ENCODE measurements at regions not wholly inside any gene's neighbourhood (a gene's known extent, or its start where the extent isn't known, plus 50 kb on each side); places are given as distances from the start of the nearest gene placed in this dataset.

DNA sequence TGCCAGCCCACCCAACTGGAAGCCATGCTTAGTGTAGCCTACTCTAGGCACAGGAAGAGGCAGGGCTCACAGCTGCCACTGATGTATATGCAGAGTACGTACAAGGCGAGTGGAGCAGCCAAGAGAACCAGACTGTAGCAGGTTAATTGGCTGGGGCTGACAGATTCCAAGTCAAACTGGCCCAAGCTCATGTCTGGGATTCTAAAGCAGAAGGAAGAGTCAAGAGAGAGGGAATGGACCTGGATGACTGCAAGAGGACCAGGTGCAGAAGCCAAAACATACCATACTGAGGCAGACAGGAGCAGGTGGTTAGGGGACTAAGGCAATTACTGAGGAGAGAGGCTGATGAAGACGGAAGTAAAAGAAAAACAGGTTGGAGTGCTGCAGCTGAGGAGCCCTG lies 51.3 kb upstream of the LRRN2 start:
- H3K27me3 ChIP-seq (ENCODE audit: control insufficient read depth, insufficient read depth, low read length): 0 out of 2 replicates have a peak, but pooled peaks cover 2% of the 10 kb centered on the region
- H3K36me3 ChIP-seq (ENCODE audit: control insufficient read depth, insufficient read depth, low read length): no peaks in the 10 kb centered on the region
- H3K27ac ChIP-seq (ENCODE audit: low read depth, low read length): no peak overlapping the region
- H3K9ac ChIP-seq (ENCODE audit: low read depth, low read length): no peak overlapping the region
- peaks cover 2% of the 10 kb centered on the region; the same call in 1 of the 2 replicates for H3K4me1 ChIP-seq (ENCODE audit: control insufficient read depth, insufficient read depth, low read length)
- no peak overlapping the region for H3K4me3 ChIP-seq (ENCODE audit: low read depth, low read length)
- no peaks in the 10 kb centered on the region; the same call in 1 of the 2 replicates for H3K9me3 ChIP-seq (ENCODE audit: control insufficient read depth, insufficient read depth, low read length)

DNA sequence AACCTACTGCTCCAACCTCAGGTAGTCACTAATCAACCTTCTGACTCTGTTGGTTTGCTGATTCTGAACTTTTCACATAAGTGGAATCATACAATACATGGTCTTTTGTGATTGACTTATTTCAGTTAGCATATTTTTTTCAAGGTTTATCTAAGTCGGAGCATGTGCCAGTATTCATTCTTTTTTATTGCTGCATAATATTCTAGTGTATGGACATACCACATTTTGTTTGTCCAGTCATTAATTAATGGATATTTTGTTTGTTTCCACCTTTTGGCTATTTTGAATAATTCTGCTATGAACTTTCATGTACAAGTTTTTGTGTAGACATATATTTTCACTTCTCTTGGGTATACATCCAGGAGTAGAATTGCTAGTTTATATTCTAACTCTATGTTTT lies 53.0 kb upstream of the LRRN2 start:
- no peak overlapping the region for H3K9ac ChIP-seq (ENCODE audit: low read depth, low read length)
- H3K27ac ChIP-seq (ENCODE audit: low read depth, low read length): no peak overlapping the region
- H3K4me3 ChIP-seq (ENCODE audit: low read depth, low read length): no peak overlapping the region
- no peaks in the 10 kb centered on the region for H3K4me1 ChIP-seq (ENCODE audit: control insufficient read depth, insufficient read depth, low read length)
- no peaks in the 10 kb centered on the region; the same call in 1 of the 2 replicates for H3K9me3 ChIP-seq (ENCODE audit: control insufficient read depth, insufficient read depth, low read length)
- H3K27me3 ChIP-seq (ENCODE audit: control insufficient read depth, insufficient read depth, low read length): no peaks in the 10 kb centered on the region
- H3K36me3 ChIP-seq (ENCODE audit: control insufficient read depth, insufficient read depth, low read length): no peaks in the 10 kb centered on the region

DNA sequence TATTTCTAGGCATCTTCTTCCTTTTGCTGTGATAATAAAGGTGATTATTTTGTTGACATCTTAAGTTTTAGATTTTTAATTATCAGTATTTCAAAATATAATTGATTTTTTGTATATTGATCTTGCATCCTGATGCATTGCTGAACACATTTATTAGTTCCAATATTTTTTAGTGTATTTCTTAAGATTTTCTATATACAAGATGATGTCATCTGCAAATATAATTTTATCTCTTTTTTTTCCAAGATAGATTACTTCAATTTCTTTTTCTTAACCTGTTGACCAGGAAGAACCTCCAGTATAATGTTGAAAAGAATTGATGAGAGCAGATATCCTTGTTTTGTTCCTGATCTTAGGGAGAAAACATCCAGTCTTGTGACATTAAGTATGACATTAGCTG lies 54.8 kb upstream of the LRRN2 start:
- Histone ChIP-seq H3K27me3 (ENCODE audit: control insufficient read depth, insufficient read depth, low read length) (no peaks in the 10 kb centered on the region), H3K27ac (ENCODE audit: low read depth, low read length) (no peak overlapping the region), H3K9me3 (ENCODE audit: control insufficient read depth, insufficient read depth, low read length) (no peaks in the 10 kb centered on the region; the same call in 1 of the 2 replicates), H3K9ac (ENCODE audit: low read depth, low read length) (no peak overlapping the region), H3K4me1 (ENCODE audit: control insufficient read depth, insufficient read depth, low read length) (no peaks in the 10 kb centered on the region), H3K4me3 (ENCODE audit: low read depth, low read length) (no peak overlapping the region), H3K36me3 (ENCODE audit: control insufficient read depth, insufficient read depth, low read length) (no peaks in the 10 kb centered on the region)

DNA sequence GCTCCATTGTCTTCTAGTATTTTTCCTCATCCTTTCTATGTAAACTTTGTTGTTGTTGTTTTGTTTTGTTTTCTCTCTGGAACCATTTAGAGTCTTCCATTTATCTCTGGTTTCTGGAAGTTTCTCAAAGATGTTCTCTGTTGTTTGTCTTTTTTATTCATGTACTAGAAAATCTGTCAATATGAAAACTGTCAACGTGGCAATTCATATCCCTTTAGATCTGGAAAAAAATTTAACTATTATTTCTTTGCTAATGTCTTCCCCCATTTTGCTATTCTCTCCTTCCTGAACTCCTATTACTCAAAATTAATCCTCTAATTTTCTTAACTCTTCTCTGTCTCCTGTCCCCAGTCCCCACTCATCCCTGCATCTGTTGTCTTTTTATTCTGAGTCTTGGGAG lies 55.9 kb upstream of the LRRN2 start:
- Histone ChIP-seq H3K9ac (ENCODE audit: low read depth, low read length) (no peak overlapping the region), H3K36me3 (ENCODE audit: control insufficient read depth, insufficient read depth, low read length) (no peaks in the 10 kb centered on the region), H3K4me3 (ENCODE audit: low read depth, low read length) (no peak overlapping the region), H3K27ac (ENCODE audit: low read depth, low read length) (no peak overlapping the region), H3K9me3 (ENCODE audit: control insufficient read depth, insufficient read depth, low read length) (no peaks in the 10 kb centered on the region; the same call in 1 of the 2 replicates), H3K27me3 (ENCODE audit: control insufficient read depth, insufficient read depth, low read length) (no peaks in the 10 kb centered on the region), H3K4me1 (ENCODE audit: control insufficient read depth, insufficient read depth, low read length) (no peaks in the 10 kb centered on the region)

DNA sequence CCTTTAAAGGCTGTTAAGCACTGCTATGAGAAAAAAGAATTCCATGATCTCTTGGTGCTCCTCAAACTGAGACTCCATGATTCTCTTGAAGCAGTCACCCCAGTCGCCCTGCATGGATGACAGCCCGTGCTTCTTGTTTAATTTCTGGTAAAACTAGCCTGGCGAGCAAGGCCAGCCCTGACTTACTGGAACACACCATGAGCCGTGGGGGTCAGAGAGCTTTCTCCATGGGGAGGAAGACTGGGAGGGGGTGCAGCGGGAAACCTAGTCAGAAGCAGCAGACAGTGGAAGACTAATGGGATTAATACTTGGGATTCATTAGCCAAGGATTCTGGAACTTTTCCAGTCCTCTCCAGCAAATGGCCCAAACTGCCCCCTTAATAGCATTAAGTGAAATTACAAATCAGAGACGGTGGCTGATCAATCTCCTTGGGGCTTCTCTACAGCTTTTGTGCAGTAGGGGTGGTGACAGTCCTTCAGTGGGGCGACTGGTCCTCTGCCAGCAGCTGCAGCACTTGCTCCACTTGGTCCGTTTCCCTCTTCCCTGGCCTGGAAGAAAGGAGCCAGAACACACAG lies 57.2 kb upstream of the LRRN2 start:
- Histone ChIP-seq H3K27me3 (ENCODE audit: control insufficient read depth, insufficient read depth, low read length) (no peaks in the 10 kb centered on the region), H3K4me1 (ENCODE audit: control insufficient read depth, insufficient read depth, low read length) (no peaks in the 10 kb centered on the region), H3K9ac (ENCODE audit: low read depth, low read length) (no peak overlapping the region), H3K4me3 (ENCODE audit: low read depth, low read length) (no peak overlapping the region), H3K9me3 (ENCODE audit: control insufficient read depth, insufficient read depth, low read length) (no peaks in the 10 kb centered on the region; the same call in 1 of the 2 replicates), H3K27ac (ENCODE audit: low read depth, low read length) (no peak overlapping the region), H3K36me3 (ENCODE audit: control insufficient read depth, insufficient read depth, low read length) (no peaks in the 10 kb centered on the region)

DNA sequence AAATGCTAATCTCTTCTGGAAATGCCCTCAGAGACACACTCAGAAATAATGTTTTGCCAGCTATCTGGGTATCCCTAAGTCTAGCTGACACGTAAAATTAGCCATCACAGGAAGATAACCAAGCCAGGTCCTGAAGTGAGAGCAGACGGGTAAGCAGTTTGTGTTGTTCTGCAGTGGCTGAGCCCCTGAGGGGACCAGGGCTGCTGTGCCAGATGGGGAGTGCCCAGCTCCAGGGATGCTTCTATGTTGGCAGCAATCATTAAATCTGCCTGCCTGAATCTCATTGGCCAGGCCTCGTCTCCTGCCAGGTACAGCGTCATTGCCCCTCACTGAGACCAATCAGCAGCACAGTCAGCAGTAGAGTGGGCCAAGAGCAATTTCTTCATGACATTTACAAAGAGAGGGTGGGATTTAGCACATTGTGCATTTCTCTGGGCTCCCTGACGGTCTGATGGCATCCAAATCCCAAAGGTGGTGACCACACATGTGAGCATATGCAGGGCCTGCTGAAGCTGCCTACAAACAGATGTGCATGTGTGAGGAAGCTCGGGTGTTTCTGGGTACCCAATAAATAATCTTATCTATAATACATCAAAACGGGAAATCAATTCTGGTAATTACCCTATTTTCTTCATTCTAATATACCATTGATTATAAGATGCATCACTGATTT lies 58.7 kb upstream of the LRRN2 start:
- H3K27me3 ChIP-seq (ENCODE audit: control insufficient read depth, insufficient read depth, low read length): no peaks in the 10 kb centered on the region
- H3K9me3 ChIP-seq (ENCODE audit: control insufficient read depth, insufficient read depth, low read length): no peaks in the 10 kb centered on the region
- no peak overlapping the region for H3K4me3 ChIP-seq (ENCODE audit: low read depth, low read length)
- no peak overlapping the region for H3K27ac ChIP-seq (ENCODE audit: low read depth, low read length)
- H3K9ac ChIP-seq (ENCODE audit: low read depth, low read length): no peak overlapping the region
- no peaks in the 10 kb centered on the region for H3K36me3 ChIP-seq (ENCODE audit: control insufficient read depth, insufficient read depth, low read length)
- H3K4me1 ChIP-seq (ENCODE audit: control insufficient read depth, insufficient read depth, low read length): no peaks in the 10 kb centered on the region; the same call in 1 of the 2 replicates

DNA sequence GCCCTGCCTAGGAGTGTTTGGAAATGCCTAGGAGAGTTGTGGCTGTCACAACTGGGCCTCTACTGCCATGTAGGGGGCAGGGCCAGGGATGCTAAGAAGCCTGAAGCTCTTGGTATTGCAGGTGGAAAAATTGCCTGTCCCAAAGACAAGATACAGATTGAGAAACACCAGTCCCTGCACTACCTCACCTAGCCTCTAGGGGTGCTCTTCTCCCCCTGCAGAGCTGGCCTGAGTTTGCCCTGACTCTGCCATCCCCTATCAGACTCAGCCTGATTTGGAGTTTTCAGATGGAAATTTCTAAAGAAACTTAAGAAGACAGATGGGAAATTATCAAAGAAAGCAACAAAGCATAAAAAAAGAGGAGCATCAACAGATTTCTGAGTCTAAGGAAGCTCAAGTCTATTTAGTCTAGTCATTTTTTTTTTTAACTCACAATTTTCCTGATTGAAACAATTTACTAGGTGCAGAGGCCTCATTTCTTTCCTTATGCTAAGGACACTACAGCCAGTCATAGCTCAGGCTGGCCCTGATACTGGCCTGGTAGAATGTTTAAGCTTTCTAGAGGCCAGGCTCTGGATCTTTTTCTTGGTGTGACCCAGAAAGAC lies 61.4 kb upstream of the LRRN2 start:
- no peak overlapping the region for H3K9ac ChIP-seq (ENCODE audit: low read depth, low read length)
- H3K27ac ChIP-seq (ENCODE audit: low read depth, low read length): no peak overlapping the region
- peaks cover 9% of the 10 kb centered on the region for H3K4me1 ChIP-seq (ENCODE audit: control insufficient read depth, insufficient read depth, low read length)
- H3K36me3 ChIP-seq (ENCODE audit: control insufficient read depth, insufficient read depth, low read length): no peaks in the 10 kb centered on the region
- no peaks in the 10 kb centered on the region for H3K9me3 ChIP-seq (ENCODE audit: control insufficient read depth, insufficient read depth, low read length)
- H3K4me3 ChIP-seq (ENCODE audit: low read depth, low read length): no peak overlapping the region
- H3K27me3 ChIP-seq (ENCODE audit: control insufficient read depth, insufficient read depth, low read length): no peaks in the 10 kb centered on the region

DNA sequence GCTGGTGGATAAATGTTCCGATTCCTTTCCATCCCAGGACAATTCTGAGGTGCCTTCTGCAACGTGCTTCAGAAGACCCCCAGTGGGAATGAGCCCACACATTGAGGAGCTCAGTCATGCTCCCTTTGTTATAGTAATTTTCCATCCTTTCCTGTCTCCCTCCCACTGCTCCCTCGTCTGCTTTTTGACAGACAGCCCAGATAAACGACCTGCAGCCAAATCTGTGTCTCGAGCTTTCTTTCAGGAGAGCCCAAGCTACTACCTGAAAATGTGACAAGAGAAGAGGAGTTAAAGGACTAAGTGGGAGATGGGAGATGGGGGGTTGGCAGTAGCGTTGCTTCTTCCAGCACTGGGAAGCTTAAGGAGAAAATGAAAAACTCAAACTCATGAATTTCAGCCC lies 65.9 kb upstream of the LRRN2 start:
- Histone ChIP-seq H3K4me3 (ENCODE audit: low read depth, low read length) (no peak overlapping the region), H3K36me3 (ENCODE audit: control insufficient read depth, insufficient read depth, low read length) (no peaks in the 10 kb centered on the region), H3K27ac (ENCODE audit: low read depth, low read length) (no peak overlapping the region), H3K27me3 (ENCODE audit: control insufficient read depth, insufficient read depth, low read length) (no peaks in the 10 kb centered on the region), H3K4me1 (ENCODE audit: control insufficient read depth, insufficient read depth, low read length) (peaks cover 9% of the 10 kb centered on the region), H3K9me3 (ENCODE audit: control insufficient read depth, insufficient read depth, low read length) (no peaks in the 10 kb centered on the region; the same call in 1 of the 2 replicates), H3K9ac (ENCODE audit: low read depth, low read length) (no peak overlapping the region)

DNA sequence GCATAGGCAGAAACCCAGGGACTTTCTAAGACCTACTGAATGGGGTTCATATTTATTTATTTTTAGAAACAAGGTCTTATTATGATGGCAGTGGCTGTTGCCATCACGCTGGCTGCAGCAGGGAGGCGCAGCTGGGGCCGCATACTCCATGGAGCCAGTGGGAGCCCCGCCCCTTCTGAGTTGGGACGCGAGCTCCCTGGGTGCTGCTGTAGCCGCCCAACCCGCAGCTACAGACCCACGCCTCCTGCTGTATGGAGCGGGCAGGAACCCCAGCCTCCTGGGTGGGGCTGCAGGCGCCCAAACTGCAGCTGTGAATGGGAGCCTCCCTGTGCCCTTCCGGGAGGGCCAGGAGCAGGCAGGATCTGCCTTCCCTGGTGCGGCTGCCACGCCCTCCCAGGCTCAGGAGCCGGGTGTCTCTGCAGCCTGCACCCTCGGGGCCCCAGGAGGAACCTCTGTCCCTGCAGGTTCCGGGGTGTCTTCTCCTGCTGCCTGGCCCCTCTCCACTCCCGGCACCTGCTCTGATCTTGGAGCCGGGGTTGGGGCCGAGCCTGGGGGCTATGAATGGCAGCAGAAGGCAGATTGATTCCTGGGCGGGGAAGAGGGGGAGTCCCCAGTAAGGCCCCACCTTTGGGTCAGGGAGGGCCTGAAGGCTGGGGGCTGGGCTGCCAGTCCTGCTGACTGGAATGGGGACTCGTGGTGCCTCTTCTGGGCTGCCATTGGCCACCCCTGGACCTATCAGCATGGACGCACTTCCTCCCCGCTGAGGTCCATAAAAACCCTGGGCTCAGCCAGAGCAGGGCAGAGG lies 66.5 kb upstream of the LRRN2 start:
- H3K9ac ChIP-seq (ENCODE audit: low read depth, low read length): no peak overlapping the region
- H3K9me3 ChIP-seq (ENCODE audit: control insufficient read depth, insufficient read depth, low read length): no peaks in the 10 kb centered on the region; the same call in 1 of the 2 replicates
- peaks cover 9% of the 10 kb centered on the region for H3K4me1 ChIP-seq (ENCODE audit: control insufficient read depth, insufficient read depth, low read length)
- no peaks in the 10 kb centered on the region for H3K27me3 ChIP-seq (ENCODE audit: control insufficient read depth, insufficient read depth, low read length)
- no peak overlapping the region for H3K27ac ChIP-seq (ENCODE audit: low read depth, low read length)
- no peaks in the 10 kb centered on the region for H3K36me3 ChIP-seq (ENCODE audit: control insufficient read depth, insufficient read depth, low read length)
- no peak overlapping the region for H3K4me3 ChIP-seq (ENCODE audit: low read depth, low read length)

DNA sequence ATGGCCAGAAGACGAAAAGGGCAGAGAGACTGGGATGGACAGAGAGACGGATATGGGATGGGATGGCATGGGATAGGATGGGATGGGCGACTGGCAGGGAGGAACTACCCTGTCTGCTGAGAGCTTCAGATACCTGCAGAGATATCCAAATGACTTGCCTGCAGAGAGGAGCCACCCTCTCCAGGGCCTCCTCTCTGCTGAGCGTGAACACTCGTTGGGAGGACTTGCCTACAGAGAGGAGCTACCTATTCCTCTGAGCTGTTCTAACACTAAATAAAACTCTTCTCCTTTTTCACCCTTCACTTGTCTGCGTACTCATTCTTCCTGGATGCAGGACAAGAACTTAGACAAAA lies 67.1 kb upstream of the LRRN2 start:
- H3K36me3 ChIP-seq (ENCODE audit: control insufficient read depth, insufficient read depth, low read length): no peaks in the 10 kb centered on the region
- peaks cover 9% of the 10 kb centered on the region for H3K4me1 ChIP-seq (ENCODE audit: control insufficient read depth, insufficient read depth, low read length)
- no peaks in the 10 kb centered on the region for H3K27me3 ChIP-seq (ENCODE audit: control insufficient read depth, insufficient read depth, low read length)
- H3K27ac ChIP-seq (ENCODE audit: low read depth, low read length): no peak overlapping the region
- no peak overlapping the region for H3K4me3 ChIP-seq (ENCODE audit: low read depth, low read length)
- H3K9ac ChIP-seq (ENCODE audit: low read depth, low read length): no peak overlapping the region
- no peaks in the 10 kb centered on the region; the same call in 1 of the 2 replicates for H3K9me3 ChIP-seq (ENCODE audit: control insufficient read depth, insufficient read depth, low read length)

DNA sequence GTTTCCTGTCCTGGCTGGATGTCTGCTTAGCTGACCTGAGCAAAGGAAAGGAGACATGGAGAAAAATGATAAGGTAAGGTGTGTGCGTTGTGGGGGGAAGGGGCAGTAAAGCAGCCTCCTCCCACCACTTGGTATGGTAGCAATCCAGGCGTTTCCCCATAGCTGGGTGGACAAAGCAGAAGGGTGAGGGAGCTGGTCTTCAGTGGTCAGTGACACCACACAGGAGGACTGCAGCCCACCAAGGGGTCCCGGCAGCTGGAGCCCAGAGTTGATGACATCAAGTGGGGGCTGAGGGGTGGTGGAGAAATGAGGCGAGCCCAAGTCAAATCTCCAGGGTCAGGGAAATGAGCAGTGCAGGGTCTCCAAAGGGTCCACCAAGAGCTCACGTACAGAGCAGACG lies 69.3 kb upstream of the LRRN2 start:
- no peak overlapping the region for H3K9ac ChIP-seq (ENCODE audit: low read depth, low read length)
- no peaks in the 10 kb centered on the region for H3K27me3 ChIP-seq (ENCODE audit: control insufficient read depth, insufficient read depth, low read length)

More for the DNA sequence above, 69.3 kb upstream of the LRRN2 start:
- Histone ChIP-seq H3K9me3 (ENCODE audit: control insufficient read depth, insufficient read depth, low read length) (no peaks in the 10 kb centered on the region; the same call in 1 of the 2 replicates), H3K36me3 (ENCODE audit: control insufficient read depth, insufficient read depth, low read length) (no peaks in the 10 kb centered on the region), H3K27ac (ENCODE audit: low read depth, low read length) (no peak overlapping the region), H3K4me1 (ENCODE audit: control insufficient read depth, insufficient read depth, low read length) (peaks cover 9% of the 10 kb centered on the region), H3K4me3 (ENCODE audit: low read depth, low read length) (no peak overlapping the region)
